GM12892 (cell line): ENCODE measurements at regions not wholly inside any gene's neighbourhood (a gene's known extent, or its start where the extent isn't known, plus 50 kb on each side); places are given as distances from the start of the nearest gene placed in this dataset.

Source experiments
- POLR2A ChIP-seq: IDR thresholded peaks from 2 replicates; pipeline ENCODE4 v1.6.1; 2011; ENCODE audit warnings: low read depth, low read length, control low read depth
- TAF1 ChIP-seq: IDR thresholded peaks from 2 replicates; pipeline ENCODE4 v1.6.1; 2011; ENCODE audit warnings: low read depth, mild to moderate bottlenecking, control low read depth, low read length, borderline replicate concordance

DNA sequence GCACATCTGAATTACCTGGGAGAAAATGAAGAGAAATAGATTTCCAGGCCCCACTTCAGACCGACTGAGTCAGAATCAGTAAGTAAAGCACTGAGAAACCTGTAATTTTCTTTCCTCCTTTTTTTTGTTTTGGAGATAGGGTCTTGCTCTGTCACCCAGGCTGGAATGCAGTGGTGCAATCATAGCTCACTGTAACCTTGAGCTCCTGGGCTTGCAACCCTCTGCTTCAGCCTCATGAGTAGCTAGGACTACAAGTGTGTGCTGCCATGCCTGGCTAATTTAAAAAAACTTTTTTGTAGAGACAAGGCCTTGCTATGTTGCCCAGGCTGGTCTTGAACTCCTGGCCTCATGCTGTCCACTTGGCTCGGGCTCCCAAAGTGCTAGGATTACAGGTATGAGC, 260.2 kb downstream of the STK31 start:
- TF ChIP-seq POLR2A (no peak), TAF1 (no peak)
